ENCODE measurements at regions not wholly inside any gene's neighbourhood (a gene's known extent, or its start where the extent isn't known, plus 50 kb on each side); places are given as distances from the start of the nearest gene placed in this dataset.

- DNase-seq (no peak), ATAC-seq (ENCODE audit: poor library complexity) (no peak)
- Mint-ChIP-seq H3K9me3 (no peaks in the 10 kb centered on the region), H3K27ac (no peak overlapping the region), H3K4me3 (no peak overlapping the region), H3K27me3 (no peaks in the 10 kb centered on the region), H3K36me3 (ENCODE audit: low read depth) (no peaks in the 10 kb centered on the region), H3K4me1 (ENCODE audit: low read depth) (no peaks in the 10 kb centered on the region)
- ChIA-PET CTCF (no interaction called here), POLR2A (no interaction called here)
- H3K9me3 ChIP-seq (ENCODE audit: control insufficient read depth in 1 of 2, insufficient read depth in 1 of 2, low read length in 2 of 2) = no peaks in the 10 kb centered on the region
- H3K4me1 ChIP-seq (ENCODE audit: insufficient read depth, low read length) = no peaks in the 10 kb centered on the region
- no peak overlapping the region for H3K4me3 ChIP-seq (ENCODE audit: low read length)
- no peak for TF ChIP-seq CTCF (IDR thresholded peaks at IDR 0.05)
- no peaks in the 10 kb centered on the region for H3K36me3 ChIP-seq (ENCODE audit: insufficient read depth, low read length)
- no peak overlapping the region for H3K27ac ChIP-seq (ENCODE audit: low read depth in 1 of 2, low read length in 2 of 2)
- no peaks in the 10 kb centered on the region for H3K27me3 ChIP-seq (ENCODE audit: control insufficient read depth in 1 of 2, insufficient read depth in 2 of 2, low read length in 2 of 2)
- intact Hi-C loops (cut with DNase I, micrococcal nuclease) = no loop called here
Observed at GRCh38 chr6:95740157-95740556, 162.8 kb downstream of the MANEA start.

- H3K4me1 Mint-ChIP-seq (ENCODE audit: low read depth) = no peaks in the 10 kb centered on the region
- Histone ChIP-seq H3K9me3 (ENCODE audit: control insufficient read depth in 1 of 2, insufficient read depth in 1 of 2, low read length in 2 of 2) (no peaks in the 10 kb centered on the region), H3K27me3 (ENCODE audit: control insufficient read depth in 1 of 2, insufficient read depth in 2 of 2, low read length in 2 of 2) (no peaks in the 10 kb centered on the region), H3K36me3 (ENCODE audit: insufficient read depth, low read length) (no peaks in the 10 kb centered on the region), H3K4me1 (ENCODE audit: insufficient read depth, low read length) (no peaks in the 10 kb centered on the region), H3K4me3 (ENCODE audit: low read length) (no peak overlapping the region), H3K27ac (ENCODE audit: low read depth in 1 of 2, low read length in 2 of 2) (no peak overlapping the region)
- CTCF ChIA-PET = no interaction called here
- no peak overlapping the region for H3K27ac Mint-ChIP-seq
- no peaks in the 10 kb centered on the region for H3K9me3 Mint-ChIP-seq
- POLR2A ChIA-PET = no interaction called here
- intact Hi-C loops (cut with DNase I, micrococcal nuclease) = no loop called here
- H3K4me3 Mint-ChIP-seq = no peak overlapping the region
- no peak for ATAC-seq (ENCODE audit: poor library complexity)
- no peaks in the 10 kb centered on the region for H3K36me3 Mint-ChIP-seq (ENCODE audit: low read depth)
- DNase-seq = no peak
- no peaks in the 10 kb centered on the region for H3K27me3 Mint-ChIP-seq
- no peak for TF ChIP-seq CTCF (IDR thresholded peaks at IDR 0.05)
Observed at GRCh38 chr6:95741045-95741444, 163.7 kb downstream of the MANEA start.

GRCh38 chr6:95742767-95743289, 165.5 kb downstream of the MANEA start:
- intact Hi-C loops (cut with DNase I, micrococcal nuclease) = no loop called here
- Histone ChIP-seq H3K27me3 (ENCODE audit: control insufficient read depth in 1 of 2, insufficient read depth in 2 of 2, low read length in 2 of 2) (no peaks in the 10 kb centered on the region), H3K27ac (ENCODE audit: low read depth in 1 of 2, low read length in 2 of 2) (no peak overlapping the region), H3K4me3 (ENCODE audit: low read length) (no peak overlapping the region), H3K9me3 (ENCODE audit: control insufficient read depth in 1 of 2, insufficient read depth in 1 of 2, low read length in 2 of 2) (no peaks in the 10 kb centered on the region), H3K36me3 (ENCODE audit: insufficient read depth, low read length) (no peaks in the 10 kb centered on the region), H3K4me1 (ENCODE audit: insufficient read depth, low read length) (no peaks in the 10 kb centered on the region)
- no peak for TF ChIP-seq CTCF (IDR thresholded peaks at IDR 0.05)
- DNase-seq (no peak), ATAC-seq (ENCODE audit: poor library complexity) (no peak)
- Mint-ChIP-seq H3K9me3 (no peaks in the 10 kb centered on the region), H3K27ac (no peak overlapping the region), H3K27me3 (no peaks in the 10 kb centered on the region), H3K36me3 (ENCODE audit: low read depth) (no peaks in the 10 kb centered on the region), H3K4me3 (no peak overlapping the region), H3K4me1 (ENCODE audit: low read depth) (no peaks in the 10 kb centered on the region)
- CTCF ChIA-PET = no interaction called here
- POLR2A ChIA-PET = no interaction called here
